ENCODE measurements at regions not wholly inside any gene's neighbourhood (a gene's known extent, or its start where the extent isn't known, plus 50 kb on each side); places are given as distances from the start of the nearest gene placed in this dataset.

DNA sequence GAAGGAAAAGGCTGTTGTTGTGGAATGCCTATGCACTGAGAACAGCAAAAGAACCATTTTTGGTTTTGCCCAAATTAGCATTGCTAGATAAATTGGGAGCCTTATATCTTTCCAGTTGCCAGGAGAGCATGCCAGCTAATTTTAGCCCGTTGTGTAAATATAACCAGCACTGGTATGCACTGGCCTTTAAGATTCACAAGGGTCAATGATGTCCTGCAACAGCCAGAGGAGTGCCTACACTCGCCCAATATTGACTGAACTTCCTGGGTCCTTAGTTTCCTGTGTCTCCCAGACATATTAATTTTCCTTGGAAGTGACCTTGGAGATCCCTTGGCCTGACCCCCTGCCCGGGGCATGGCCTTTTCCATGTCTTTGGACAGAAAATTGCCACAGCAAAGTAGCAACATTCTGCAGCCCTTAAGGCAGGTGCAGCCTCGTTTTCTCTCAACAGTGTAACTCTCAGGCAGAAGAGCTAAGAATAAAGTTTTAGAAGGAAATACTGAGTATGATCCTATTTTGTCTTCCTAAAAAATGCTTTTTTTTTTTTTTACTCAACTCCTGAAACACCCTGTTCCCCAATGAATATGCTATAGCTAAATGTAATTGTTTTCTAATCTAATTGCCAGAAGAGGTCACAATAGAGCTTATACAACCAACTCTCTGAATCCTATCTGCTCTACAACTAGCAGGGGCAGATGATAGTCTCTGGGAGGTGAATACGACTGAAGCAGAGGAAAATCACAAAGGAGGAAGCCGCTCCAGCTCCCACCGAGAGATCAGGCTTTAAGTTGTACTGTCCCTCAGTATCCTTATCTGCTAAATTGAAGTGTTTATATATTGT, 131.9 kb upstream of the PCGF5 start:
- no peak for TF ChIP-seq EZH2 (IDR thresholded peaks at IDR 0.05; ENCODE audit: borderline replicate concordance, insufficient read depth, low read depth, low read length, poor library complexity, severe bottlenecking)
- TF ChIP-seq, protein P1, sequence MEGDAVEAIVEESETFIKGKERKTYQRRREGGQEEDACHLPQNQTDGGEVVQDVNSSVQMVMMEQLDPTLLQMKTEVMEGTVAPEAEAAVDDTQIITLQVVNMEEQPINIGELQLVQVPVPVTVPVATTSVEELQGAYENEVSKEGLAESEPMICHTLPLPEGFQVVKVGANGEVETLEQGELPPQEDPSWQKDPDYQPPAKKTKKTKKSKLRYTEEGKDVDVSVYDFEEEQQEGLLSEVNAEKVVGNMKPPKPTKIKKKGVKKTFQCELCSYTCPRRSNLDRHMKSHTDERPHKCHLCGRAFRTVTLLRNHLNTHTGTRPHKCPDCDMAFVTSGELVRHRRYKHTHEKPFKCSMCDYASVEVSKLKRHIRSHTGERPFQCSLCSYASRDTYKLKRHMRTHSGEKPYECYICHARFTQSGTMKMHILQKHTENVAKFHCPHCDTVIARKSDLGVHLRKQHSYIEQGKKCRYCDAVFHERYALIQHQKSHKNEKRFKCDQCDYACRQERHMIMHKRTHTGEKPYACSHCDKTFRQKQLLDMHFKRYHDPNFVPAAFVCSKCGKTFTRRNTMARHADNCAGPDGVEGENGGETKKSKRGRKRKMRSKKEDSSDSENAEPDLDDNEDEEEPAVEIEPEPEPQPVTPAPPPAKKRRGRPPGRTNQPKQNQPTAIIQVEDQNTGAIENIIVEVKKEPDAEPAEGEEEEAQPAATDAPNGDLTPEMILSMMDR (IDR thresholded peaks at IDR 0.05), result peak; percentile 48

Data from B cell (primary cell).